GM18873 (cell line): ENCODE measurements at regions not wholly inside any gene's neighbourhood (a gene's known extent, or its start where the extent isn't known, plus 50 kb on each side); places are given as distances from the start of the nearest gene placed in this dataset.
"Not testable (repeated sequence)": the region's sequence is repeated elsewhere in the genome, so short reads cannot be mapped to it uniquely, and the experiment has no call there.

Experiments used
- ATAC-seq: cut with Tn5 transposase; IDR thresholded peaks from one replicate; pipeline ENCODE4 v1.9.1; 2021; ENCODE audit warnings: mild to moderate bottlenecking, moderate library complexity, moderate number of reproducible peaks; ENCODE audit not compliant: unreplicated experiment, low FRiP score

GRCh38 chr9:41643571-41644279 lies 454.6 kb upstream of the ZNG1F start:
- ATAC-seq, result peak; percentile 76

GRCh38 chr9:41633726-41634125 lies 444.6 kb upstream of the ZNG1F start:
- ATAC-seq, result not testable (repeated sequence)

GRCh38 chr9:41623666-41624065 lies 434.5 kb upstream of the ZNG1F start:
- ATAC-seq, result not testable (repeated sequence)

GRCh38 chr9:41619254-41619653 lies 430.1 kb upstream of the ZNG1F start:
- not testable (repeated sequence) for ATAC-seq

- ATAC-seq, result not testable (repeated sequence)
These were observed 417.9 kb upstream of the ZNG1F start for GRCh38 chr9:41606961-41607547.

- ATAC-seq, result not testable (repeated sequence)
These were observed 376.5 kb upstream of the ZNG1F start for GRCh38 chr9:41565572-41565971.
